Upper lobe of left lung (tissue), 4 donors: ENCODE measurements at regions not wholly inside any gene's neighbourhood (a gene's known extent, or its start where the extent isn't known, plus 50 kb on each side); places are given as distances from the start of the nearest gene placed in this dataset.

ENCODE experiments used
- POLR2AphosphoS5 ChIP-seq, 2 donors: sonication (generic); formaldehyde crosslinking; IDR thresholded peaks; one replicate each; pipeline ENCODE4 v1.5.1; 2017; ENCODE audit warnings: antibody characterized with exemption in 2 of 2
- TF ChIP-seq, protein P1 (sequence below), 6 experiments: fragments of 450-650 bp in 4 of 6; fragments of 200-600 bp in 2 of 6; sonication (generic) in 2 of 6; IDR thresholded peaks; one replicate each; pipeline ENCODE4 v1.5.1; 2016 to 2019; ENCODE audit warnings: antibody characterized with exemption in 6 of 6

DNA sequence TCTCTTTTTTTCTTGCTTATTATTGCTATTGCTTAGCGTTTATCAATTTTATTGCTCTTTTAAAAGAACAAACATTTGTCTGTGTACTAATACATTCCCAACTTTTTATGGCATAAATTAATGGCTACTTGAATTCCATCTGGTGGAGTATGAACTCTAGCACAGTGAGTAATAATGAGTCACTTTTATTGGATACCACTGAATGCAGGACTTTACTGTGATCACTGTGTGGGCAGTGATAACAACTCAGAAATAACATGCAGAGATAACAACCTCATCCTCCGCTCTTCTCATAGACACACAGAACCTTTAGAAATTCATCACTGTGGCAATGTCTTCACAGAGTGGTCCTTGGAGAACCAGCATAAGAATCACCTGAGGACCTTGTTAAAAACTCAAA lies 139.5 kb upstream of the PRNP start:
- TF ChIP-seq, protein P1, sequence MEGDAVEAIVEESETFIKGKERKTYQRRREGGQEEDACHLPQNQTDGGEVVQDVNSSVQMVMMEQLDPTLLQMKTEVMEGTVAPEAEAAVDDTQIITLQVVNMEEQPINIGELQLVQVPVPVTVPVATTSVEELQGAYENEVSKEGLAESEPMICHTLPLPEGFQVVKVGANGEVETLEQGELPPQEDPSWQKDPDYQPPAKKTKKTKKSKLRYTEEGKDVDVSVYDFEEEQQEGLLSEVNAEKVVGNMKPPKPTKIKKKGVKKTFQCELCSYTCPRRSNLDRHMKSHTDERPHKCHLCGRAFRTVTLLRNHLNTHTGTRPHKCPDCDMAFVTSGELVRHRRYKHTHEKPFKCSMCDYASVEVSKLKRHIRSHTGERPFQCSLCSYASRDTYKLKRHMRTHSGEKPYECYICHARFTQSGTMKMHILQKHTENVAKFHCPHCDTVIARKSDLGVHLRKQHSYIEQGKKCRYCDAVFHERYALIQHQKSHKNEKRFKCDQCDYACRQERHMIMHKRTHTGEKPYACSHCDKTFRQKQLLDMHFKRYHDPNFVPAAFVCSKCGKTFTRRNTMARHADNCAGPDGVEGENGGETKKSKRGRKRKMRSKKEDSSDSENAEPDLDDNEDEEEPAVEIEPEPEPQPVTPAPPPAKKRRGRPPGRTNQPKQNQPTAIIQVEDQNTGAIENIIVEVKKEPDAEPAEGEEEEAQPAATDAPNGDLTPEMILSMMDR (IDR thresholded peaks at IDR 0.05), result no peak
- TF ChIP-seq POLR2AphosphoS5 (IDR thresholded peaks at IDR 0.05), result no peak
